H1 (cell line): ENCODE measurements at regions not wholly inside any gene's neighbourhood (a gene's known extent, or its start where the extent isn't known, plus 50 kb on each side); places are given as distances from the start of the nearest gene placed in this dataset.

Experiments used
- CTCF ChIA-PET: fragments of 300-600 bp; sonication (Branson Sonifier 250); formaldehyde crosslinking; loops from one replicate; lab custom pipeline; 2021; ENCODE audit not compliant: partially characterized antibody; lab: Charles Lee
- POLR2A ChIA-PET: fragments of 300-600 bp; sonication (Branson Sonifier 250); formaldehyde crosslinking; loops from one replicate; lab custom pipeline; 2021; ENCODE audit warnings: inconsistent platforms; ENCODE audit not compliant: partially characterized antibody; lab: Charles Lee
- DNase-seq, 2 experiments: peaks; one replicate each; pipeline versions ENCODE4 v3.0.0 to v3.0.0-alpha.2; 2010 to 2022; ENCODE audit warnings: low spot score in 2 of 2, low read depth in 1 of 2, mixed read lengths in 1 of 2
- FAIRE-seq: peaks from 2 replicates; lab custom pipeline; 2011; peaks lifted over from hg19 to GRCh38; lab: Jason Lieb, UNC
- H2AFZ ChIP-seq: 2 replicates; pipeline ENCODE4 v1.8.1; 2012; ENCODE audit warnings: low read length, inconsistent platforms
- H2AK5ac ChIP-seq: 2 replicates; pipeline ENCODE4 v1.6.1; 2013; ENCODE audit warnings: low read depth, low read length
- H2BK120ac ChIP-seq: replicated peaks from 2 replicates; pipeline ENCODE3; 2013; ENCODE audit warnings: low read depth, low read length, inconsistent platforms
- H2BK12ac ChIP-seq: 2 replicates; pipeline ENCODE4 v1.6.1; 2013; ENCODE audit warnings: low read depth, low read length
- H2BK15ac ChIP-seq: 2 replicates; pipeline ENCODE4 v1.6.1; 2013; ENCODE audit warnings: low read length
- H2BK20ac ChIP-seq: 2 replicates; pipeline ENCODE4 v1.6.1; 2013; ENCODE audit warnings: low read length
- H2BK5ac ChIP-seq: 2 replicates; pipeline ENCODE4 v1.6.1; 2013; ENCODE audit warnings: low read depth, low read length
- H3K14ac ChIP-seq: 2 replicates; pipeline ENCODE4 v1.6.1; 2013; ENCODE audit warnings: inconsistent platforms; ENCODE audit not compliant: insufficient read length
- H3K18ac ChIP-seq: 2 replicates; pipeline ENCODE4 v1.6.1; 2013; ENCODE audit warnings: low read length; ENCODE audit errors: extremely low read depth
- H3K23ac ChIP-seq: 2 replicates; pipeline ENCODE4 v1.6.1; 2013; ENCODE audit warnings: inconsistent platforms; ENCODE audit not compliant: insufficient read length
- H3K23me2 ChIP-seq: 2 replicates; pipeline ENCODE4 v1.6.1; 2013; ENCODE audit warnings: low read depth, low read length
- H3K27ac ChIP-seq: 2 replicates; pipeline ENCODE4 v1.6.1; 2011; ENCODE audit warnings: low read depth, low read length, inconsistent platforms
- H3K27me3 ChIP-seq, 4 experiments: replicated peaks in 1 of 4; 1 replicate in 1 of 4; 2 replicates in 3 of 4; pipeline versions ENCODE4 v1.6.1 to v1.8.1; 2011 to 2013; ENCODE audit warnings: low read length in 3 of 4, mild to moderate bottlenecking in 3 of 4, inconsistent platforms in 2 of 4, mixed read lengths in 2 of 4, moderate library complexity in 1 of 4; ENCODE audit not compliant: control insufficient read depth in 3 of 4, insufficient read depth in 3 of 4; ENCODE audit errors: extremely low read depth in 1 of 4
- H3K36me3 ChIP-seq, 4 experiments: 2 replicates each; pipeline versions ENCODE4 v1.6.1 to v1.8.1; 2011 to 2013; ENCODE audit warnings: mild to moderate bottlenecking in 4 of 4, low read length in 3 of 4, moderate library complexity in 2 of 4, control low read depth in 1 of 4, inconsistent platforms in 1 of 4; ENCODE audit not compliant: insufficient read depth in 4 of 4, control insufficient read depth in 2 of 4
- H3K4ac ChIP-seq: replicated peaks from 2 replicates; pipeline ENCODE3; 2013; ENCODE audit warnings: low read length, low read depth, mixed read lengths, inconsistent platforms; ENCODE audit not compliant: insufficient read length
- H3K4me1 ChIP-seq, 4 experiments: replicated peaks in 1 of 4; 1 replicate in 1 of 4; 2 replicates in 3 of 4; pipeline versions ENCODE4 v1.6.1 to v1.8.1; 2011 to 2013; ENCODE audit warnings: low read length in 3 of 4, inconsistent platforms in 2 of 4, mixed read lengths in 1 of 4; ENCODE audit not compliant: insufficient read depth in 4 of 4, control insufficient read depth in 3 of 4
- H3K4me2 ChIP-seq, 2 experiments: 2 replicates each; pipeline versions ENCODE4 v1.6.1 to v1.8.1; 2011 to 2013; ENCODE audit warnings: low read depth in 2 of 2, low read length in 2 of 2, control low read depth in 1 of 2, inconsistent platforms in 1 of 2, mild to moderate bottlenecking in 1 of 2; ENCODE audit not compliant: insufficient read depth in 1 of 2
- H3K4me3 ChIP-seq, 4 experiments: fragments of 200-600, 300-600 bp in 1 of 4; sonication (generic), shearing (Covaris generic), sonication (Bioruptor Twin) in 1 of 4; 2 replicates each; pipeline versions ENCODE4 v1.5.1 to v1.8.1; 2011 to 2016; ENCODE audit warnings: low read length in 4 of 4, low read depth in 3 of 4, control low read depth in 2 of 4, inconsistent platforms in 2 of 4, mild to moderate bottlenecking in 2 of 4, mixed read lengths in 1 of 4, moderate library complexity in 1 of 4; ENCODE audit not compliant: insufficient read depth in 2 of 4; ENCODE audit errors: extremely low read depth in 1 of 4
- H3K56ac ChIP-seq: replicated peaks from 2 replicates; pipeline ENCODE3; 2013; ENCODE audit warnings: low read depth, mild to moderate bottlenecking, mixed read lengths, low read length, inconsistent platforms; ENCODE audit not compliant: insufficient read length
- H3K79me1 ChIP-seq: 2 replicates; pipeline ENCODE4 v1.6.1; 2013; ENCODE audit warnings: low read depth, low read length, control low read depth
- H3K79me2 ChIP-seq, 2 experiments: 2 replicates each; pipeline versions ENCODE4 v1.6.1 to v1.8.1; 2012 to 2013; ENCODE audit warnings: low read length in 2 of 2, mild to moderate bottlenecking in 2 of 2, inconsistent platforms in 1 of 2; ENCODE audit not compliant: insufficient read depth in 2 of 2, control insufficient read depth in 1 of 2
- H3K9ac ChIP-seq, 4 experiments: replicated peaks in 1 of 4; 1 replicate in 1 of 4; 2 replicates in 3 of 4; pipeline versions ENCODE4 v1.6.1 to v1.8.1; 2011 to 2013; ENCODE audit warnings: low read depth in 3 of 4, low read length in 3 of 4, control low read depth in 2 of 4, mild to moderate bottlenecking in 2 of 4, moderate library complexity in 2 of 4, inconsistent platforms in 1 of 4; ENCODE audit errors: extremely low read depth in 1 of 4
- H3K9me3 ChIP-seq, 2 experiments: 2 replicates each; pipeline versions ENCODE4 v1.6.1 to v1.8.1; 2012 to 2013; ENCODE audit warnings: mild to moderate bottlenecking in 2 of 2, moderate library complexity in 2 of 2, control low read depth in 1 of 2, inconsistent platforms in 1 of 2, low read depth in 1 of 2, low read length in 1 of 2, mixed read lengths in 1 of 2; ENCODE audit not compliant: insufficient read depth in 2 of 2
- H4K20me1 ChIP-seq, 2 experiments: replicated peaks in 1 of 2; 2 replicates each; pipeline versions ENCODE3 to v1.8.1; 2011 to 2013; ENCODE audit warnings: inconsistent platforms in 2 of 2, low read length in 2 of 2, mild to moderate bottlenecking in 1 of 2; ENCODE audit not compliant: insufficient read depth in 2 of 2, control insufficient read depth in 1 of 2
- H4K5ac ChIP-seq: 2 replicates; pipeline ENCODE4 v1.6.1; 2013; ENCODE audit warnings: low read length, low read depth, mixed read lengths, inconsistent platforms; ENCODE audit not compliant: insufficient read length
- H4K8ac ChIP-seq: 2 replicates; pipeline ENCODE4 v1.8.0; 2013; ENCODE audit warnings: mild to moderate bottlenecking, moderate library complexity, low read length, inconsistent platforms; ENCODE audit not compliant: insufficient read depth; ENCODE audit errors: extremely low read depth
- H4K91ac ChIP-seq: replicated peaks from 2 replicates; pipeline ENCODE3; 2013; ENCODE audit warnings: low read length, mixed read lengths, inconsistent platforms; ENCODE audit not compliant: insufficient read length
- ASH2L ChIP-seq: fragments of 200-600, 300-600 bp; sonication (generic); IDR thresholded peaks from one replicate; pipeline ENCODE4 v1.7.1; 2017; ENCODE audit warnings: low read length
- ATF3 ChIP-seq: IDR thresholded peaks from 2 replicates; pipeline ENCODE4 v1.6.1; 2011; ENCODE audit warnings: low read depth, mild to moderate bottlenecking, low read length; ENCODE audit not compliant: insufficient read depth
- CBX5 ChIP-seq: fragments of 300-800, 300-1000 bp; sonication (generic); IDR thresholded peaks from 2 replicates; pipeline ENCODE4 v1.7.1; 2016; ENCODE audit warnings: antibody characterized with exemption, low read length, low read depth
- CBX8 ChIP-seq: fragments of 300-800, 300-1000 bp; sonication (generic); IDR thresholded peaks from 2 replicates; pipeline ENCODE4 v1.7.1; 2016; ENCODE audit warnings: low read depth, low read length, borderline replicate concordance
- CHD1 ChIP-seq: IDR thresholded peaks from 2 replicates; pipeline ENCODE4 v1.6.1; 2012; ENCODE audit warnings: low read depth, low read length, improper control_type of control experiment
- FOSL1 ChIP-seq: IDR thresholded peaks from 2 replicates; pipeline ENCODE4 v1.6.1; 2011; ENCODE audit warnings: mild to moderate bottlenecking, low read depth, low read length, moderate library complexity; ENCODE audit not compliant: insufficient read depth
- GTF2F1 ChIP-seq: IDR thresholded peaks from 2 replicates; pipeline ENCODE4 v1.6.1; 2012; ENCODE audit warnings: low read depth, low read length, improper control_type of control experiment, borderline replicate concordance
- NANOG ChIP-seq: IDR thresholded peaks from 2 replicates; pipeline ENCODE4 v1.6.1; 2011; ENCODE audit warnings: low read length, low read depth, mild to moderate bottlenecking, inconsistent platforms; ENCODE audit not compliant: insufficient read depth, poor library complexity, severe bottlenecking
- RFX5 ChIP-seq: IDR thresholded peaks from 2 replicates; pipeline ENCODE4 v1.6.1; 2011; ENCODE audit warnings: low read depth, low read length, improper control_type of control experiment, borderline replicate concordance
- RNF2 ChIP-seq: fragments of 200-900, 300-1000 bp; sonication (generic); IDR thresholded peaks from 2 replicates; pipeline ENCODE4 v1.7.1; 2016; ENCODE audit warnings: borderline replicate concordance, low read depth, mild to moderate bottlenecking, antibody characterized with exemption, low read length; ENCODE audit not compliant: poor library complexity, severe bottlenecking; ENCODE audit errors: missing control alignments
- SIN3A ChIP-seq, 2 experiments: IDR thresholded peaks in 1 of 2; conservative IDR thresholded peaks in 1 of 2; 2 replicates each; pipeline ENCODE4 v1.6.1; 2011 to 2012; ENCODE audit warnings: low read length in 2 of 2, improper control_type of control experiment in 1 of 2, low read depth in 1 of 2, mild to moderate bottlenecking in 1 of 2
- SP1 ChIP-seq: IDR thresholded peaks from 2 replicates; pipeline ENCODE4 v1.6.1; 2011; ENCODE audit warnings: low read depth, low read length

- Histone ChIP-seq H3K27me3 (no peaks in the 10 kb centered on the region), H3K4me1 (no peaks in the 10 kb centered on the region), H2BK20ac (no peak overlapping the region), H2AK5ac (no peak overlapping the region), H3K23ac (no peak overlapping the region), H3K9ac (no peak overlapping the region), H2BK15ac (no peak overlapping the region), H3K4me3 (no peak overlapping the region), H3K18ac (no peak overlapping the region), H3K4me2 (no peak overlapping the region), H2BK12ac (no peak overlapping the region), H4K8ac (no peak overlapping the region), H3K79me2 (no peaks in the 10 kb centered on the region), H3K79me1 (no peaks in the 10 kb centered on the region), H2BK5ac (no peak overlapping the region), H2BK120ac (no peak overlapping the region), H3K4ac (no peak overlapping the region), H4K91ac (no peak overlapping the region), H4K20me1 (no peaks in the 10 kb centered on the region), H3K14ac (no peak overlapping the region), H3K27ac (no peak overlapping the region), H3K9me3 (peaks cover 8 to 20% of the 10 kb centered on the region in 2 experiments), H3K36me3 (0 out of 8 replicates have a peak, but pooled peaks cover 0 to 2% (median 0%) of the 10 kb centered on the region in 4 experiments), H4K5ac (no peak overlapping the region), H3K56ac (no peak overlapping the region), H2AFZ (no peak overlapping the region), H3K23me2 (no peaks in the 10 kb centered on the region)
- TF ChIP-seq NANOG (no peak), FOSL1 (no peak), RFX5 (no peak), CHD1 (no peak), SP1 (no peak), SIN3A (conservative IDR thresholded peaks at IDR 0.05 in 1 of 2, IDR thresholded peaks at IDR 0.05 in 1 of 2; ENCODE audit: low read depth in 1 of 2, low read length in 2 of 2) (no peak), GTF2F1 (no peak), CBX5 (no peak), RNF2 (no peak), ATF3 (no peak), CBX8 (no peak), ASH2L (no peak)
- ChIA-PET CTCF (no interaction called here), POLR2A (no interaction called here)
- no peak for FAIRE-seq
- DNase-seq, result no peak
Measured at GRCh38 chr4:107330916-107331315, 294.8 kb upstream of the DKK2 start.
